Upper lobe of right lung (tissue), 1 donor: ENCODE measurements at regions not wholly inside any gene's neighbourhood (a gene's known extent, or its start where the extent isn't known, plus 50 kb on each side); places are given as distances from the start of the nearest gene placed in this dataset.

Experiments
- ATAC-seq: fragments of 200-7000 bp; cut with Tn5 transposase; one replicate; pipeline ENCODE4 v1.9.1; 2020; ENCODE audit warnings: mild to moderate bottlenecking, moderate library complexity
- DNase-seq: peaks from one replicate; pipeline ENCODE4 v3.0.0-alpha.2; 2020
- H3K27ac ChIP-seq: fragments of 200-600 bp; one replicate; pipeline ENCODE4 v1.8.0; 2022
- H3K27me3 ChIP-seq: fragments of 200-600 bp; one replicate; pipeline ENCODE4 v1.8.0; 2022; ENCODE audit warnings: mild to moderate bottlenecking
- H3K36me3 ChIP-seq: fragments of 200-600 bp; one replicate; pipeline ENCODE4 v1.8.0; 2022
- H3K4me1 ChIP-seq: fragments of 200-600 bp; one replicate; pipeline ENCODE4 v1.8.0; 2022
- H3K4me3 ChIP-seq: fragments of 200-600 bp; one replicate; pipeline ENCODE4 v1.8.0; 2022; ENCODE audit warnings: mild to moderate bottlenecking
- H3K9me3 ChIP-seq: fragments of 200-600 bp; one replicate; pipeline ENCODE4 v1.8.0; 2022
- CTCF ChIP-seq: fragments of 200-600 bp; IDR thresholded peaks from one replicate; pipeline ENCODE4 v1.8.0; 2022; ENCODE audit warnings: antibody characterized with exemption
- intact Hi-C: fragments of 100-400 bp; cut with DNase I; formaldehyde crosslinking; loops from one replicate; pipeline ENCODE4 v1.11.0; 2022
- donor health status: DM: no; HTN: yes; CAD: no; lungs with severe emphysema.

- H3K9me3 ChIP-seq: no peaks in the 10 kb centered on the region
- H3K4me3 ChIP-seq: no peak overlapping the region
- H3K36me3 ChIP-seq: no peaks in the 10 kb centered on the region
- H3K4me1 ChIP-seq: peaks cover 8% of the 10 kb centered on the region
- no peak for DNase-seq
- no peak for TF ChIP-seq CTCF
- no peak overlapping the region for H3K27ac ChIP-seq
- intact Hi-C loops: no loop called here
- no peak for ATAC-seq
- H3K27me3 ChIP-seq: peaks cover 7% of the 10 kb centered on the region
Observed at GRCh38 chr7:134367956-134368749, 51.4 kb upstream of the SLC35B4 start.
